SK-N-SH (cell line): ENCODE measurements at regions not wholly inside any gene's neighbourhood (a gene's known extent, or its start where the extent isn't known, plus 50 kb on each side); places are given as distances from the start of the nearest gene placed in this dataset.

Experiments used
- CTCF ChIA-PET: fragments of 300-600, 350-600 bp; formaldehyde crosslinking; extraction: SDS; loops from one replicate; lab custom pipeline; 2021; lab: Yijun Ruan, JAX
- POLR2A ChIA-PET: fragments of 350-600 bp; sonication (Branson Sonifier 250); formaldehyde crosslinking; extraction: SDS; loops from one replicate; lab custom pipeline; 2020; ENCODE audit warnings: antibody characterized with exemption, inconsistent platforms; lab: Yijun Ruan, JAX
- DNase-seq: peaks from one replicate; pipeline ENCODE4 v3.0.0; 2012
- H2AFZ ChIP-seq: fragments of 200-600 bp; sonication (generic); 2 replicates; pipeline ENCODE4 v1.8.1; 2016; ENCODE audit warnings: antibody characterized with exemption, mild to moderate bottlenecking, low read depth
- H3F3A ChIP-seq: fragments of 200-600 bp; sonication (generic); replicated peaks from 2 replicates; pipeline ENCODE3; 2016; ENCODE audit warnings: antibody characterized with exemption, mild to moderate bottlenecking; ENCODE audit not compliant: insufficient read depth
- H3K27ac ChIP-seq, 2 experiments: fragments of 200-500 bp in 1 of 2; fragments of 200-600 bp in 1 of 2; sonication (Bioruptor generic) in 1 of 2; sonication (generic), shearing (Covaris generic) in 1 of 2; 2 replicates each; pipeline versions ENCODE4 v1.5.1 to v1.6.1; 2014 to 2016; ENCODE audit warnings: low read depth in 2 of 2, inconsistent platforms in 1 of 2, low read length in 1 of 2, mild to moderate bottlenecking in 1 of 2, mixed read lengths in 1 of 2
- H3K27me3 ChIP-seq: fragments of 200-600 bp; sonication (generic), shearing (Covaris generic); 2 replicates; pipeline ENCODE4 v1.6.1; 2016; ENCODE audit warnings: mixed run types; ENCODE audit not compliant: insufficient read depth
- H3K36me3 ChIP-seq, 2 experiments: fragments of 200-500 bp in 1 of 2; fragments of 200-600 bp in 1 of 2; sonication (Bioruptor generic) in 1 of 2; sonication (generic) in 1 of 2; replicated peaks in 1 of 2; 2 replicates each; pipeline versions ENCODE3 to v1.5.1; 2014 to 2016; ENCODE audit warnings: low read length in 1 of 2, mild to moderate bottlenecking in 1 of 2; ENCODE audit not compliant: insufficient read depth in 2 of 2, control insufficient read depth in 1 of 2
- H3K4me1 ChIP-seq, 2 experiments: fragments of 200-500 bp in 1 of 2; fragments of 200-600 bp in 1 of 2; sonication (Bioruptor generic) in 1 of 2; sonication (generic), shearing (Covaris generic) in 1 of 2; 2 replicates each; pipeline versions ENCODE4 v1.5.1 to v1.6.1; 2014 to 2016; ENCODE audit warnings: low read depth in 1 of 2, low read length in 1 of 2, mixed run types in 1 of 2; ENCODE audit not compliant: insufficient read depth in 2 of 2, control insufficient read depth in 1 of 2
- H3K4me2 ChIP-seq: fragments of 200-600 bp; sonication (generic), shearing (Covaris generic); 2 replicates; pipeline ENCODE4 v1.6.1; 2017; ENCODE audit warnings: mixed run types
- H3K4me3 ChIP-seq, 2 experiments: fragments of 200-500 bp in 1 of 2; fragments of 200-600 bp in 1 of 2; sonication (Bioruptor generic) in 1 of 2; sonication (generic), shearing (Covaris generic) in 1 of 2; 2 replicates each; pipeline versions ENCODE4 v1.5.1 to v1.8.1; 2014 to 2016; ENCODE audit warnings: low read depth in 2 of 2, inconsistent platforms in 1 of 2, low read length in 1 of 2, mild to moderate bottlenecking in 1 of 2, mixed read lengths in 1 of 2, moderate library complexity in 1 of 2
- H3K79me2 ChIP-seq: fragments of 200-600 bp; sonication (generic); 2 replicates; pipeline ENCODE4 v1.8.1; 2017; ENCODE audit warnings: mild to moderate bottlenecking; ENCODE audit not compliant: insufficient read depth
- H3K9ac ChIP-seq: fragments of 200-600 bp; sonication (generic); 2 replicates; pipeline ENCODE4 v1.6.1; 2017; ENCODE audit warnings: mixed run types
- H3K9me2 ChIP-seq: fragments of 200-600 bp; sonication (generic); 2 replicates; pipeline ENCODE4 v1.6.1; 2017; ENCODE audit warnings: mixed run types
- H3K9me3 ChIP-seq: fragments of 200-600 bp; sonication (generic); 2 replicates; pipeline ENCODE4 v1.6.1; 2017; ENCODE audit warnings: mixed run types, mild to moderate bottlenecking, moderate library complexity
- H4K20me1 ChIP-seq: fragments of 200-600 bp; sonication (generic); 2 replicates; pipeline ENCODE4 v1.6.1; 2017; ENCODE audit warnings: mild to moderate bottlenecking, mixed run types; ENCODE audit not compliant: insufficient read depth
- CHD2 ChIP-seq: fragments of 150-350 bp; IDR thresholded peaks from 2 replicates; pipeline ENCODE4 v1.6.1; 2018; ENCODE audit warnings: low read length; ENCODE audit not compliant: partially characterized antibody
- ELF1 ChIP-seq: IDR thresholded peaks from 2 replicates; pipeline ENCODE4 v1.4.0; 2012
- EP300 ChIP-seq, 2 experiments: IDR thresholded peaks; 2 replicates each; pipeline versions ENCODE4 v1.4.0 to v1.6.1; 2012; ENCODE audit warnings: borderline replicate concordance in 1 of 2, low read depth in 1 of 2, low read length in 1 of 2
- EZH2phosphoT487 ChIP-seq: fragments of 200-600 bp; sonication (generic); IDR thresholded peaks from 2 replicates; pipeline ENCODE4 v1.6.1; 2017; ENCODE audit warnings: low read depth, mixed run types, mild to moderate bottlenecking, antibody characterized with exemption, moderate library complexity, borderline replicate concordance
- GABPA ChIP-seq: IDR thresholded peaks from 2 replicates; pipeline ENCODE4 v1.4.0; 2012; ENCODE audit warnings: low read depth, mild to moderate bottlenecking
- JUND ChIP-seq: IDR thresholded peaks from 2 replicates; pipeline ENCODE4 v1.4.0; 2012
- NRF1 ChIP-seq: IDR thresholded peaks from 2 replicates; pipeline ENCODE4 v1.6.1; 2012; ENCODE audit warnings: low read depth, mild to moderate bottlenecking, low read length
- RAD21 ChIP-seq: IDR thresholded peaks from 2 replicates; pipeline ENCODE4 v1.6.1; 2012; ENCODE audit warnings: mild to moderate bottlenecking, low read length
- RCOR1 ChIP-seq: fragments of 150-350 bp; IDR thresholded peaks from 2 replicates; pipeline ENCODE4 v1.6.1; 2017; ENCODE audit warnings: antibody characterized with exemption, low read length
- RFX5 ChIP-seq: IDR thresholded peaks from 2 replicates; pipeline ENCODE4 v1.6.1; 2012; ENCODE audit warnings: mild to moderate bottlenecking, improper control_type of control experiment, low read length
- TAF1 ChIP-seq: IDR thresholded peaks from 2 replicates; pipeline ENCODE4 v1.6.1; 2012; ENCODE audit warnings: low read depth, mild to moderate bottlenecking, low read length, moderate library complexity, borderline replicate concordance
- TCF12 ChIP-seq: IDR thresholded peaks from 2 replicates; pipeline ENCODE4 v1.4.0; 2012
- TEAD4 ChIP-seq: IDR thresholded peaks from 2 replicates; pipeline ENCODE4 v1.4.0; 2012; ENCODE audit warnings: mild to moderate bottlenecking, borderline replicate concordance; ENCODE audit not compliant: insufficient read depth
- WGBS: methylation state at CpG from one replicate; pipeline ENCODE4 v1.1.6; 2017; ENCODE audit warnings: low lambda C conversion rate; 5-methylcytosine and 5-hydroxymethylcytosine counted together
- TF ChIP-seq, protein P1 (sequence below): IDR thresholded peaks from 2 replicates; pipeline ENCODE4 v1.6.1; 2012; ENCODE audit warnings: mild to moderate bottlenecking, low read depth, low read length, moderate library complexity
- TF ChIP-seq, protein P2 (sequence below): fragments of 200-600 bp; sonication (generic); IDR thresholded peaks from 2 replicates; pipeline ENCODE4 v1.6.1; 2017; ENCODE audit warnings: antibody characterized with exemption, mild to moderate bottlenecking, moderate library complexity
- TF ChIP-seq, protein P3 (sequence below): IDR thresholded peaks from 2 replicates; pipeline ENCODE4 v1.4.0; 2012; ENCODE audit warnings: low read depth, borderline replicate concordance
- TF ChIP-seq, protein P4 (sequence below): fragments of 150-350 bp; IDR thresholded peaks from 2 replicates; pipeline ENCODE4 v1.6.1; 2017; ENCODE audit warnings: antibody characterized with exemption, low read length, low read depth, borderline replicate concordance

DNA sequence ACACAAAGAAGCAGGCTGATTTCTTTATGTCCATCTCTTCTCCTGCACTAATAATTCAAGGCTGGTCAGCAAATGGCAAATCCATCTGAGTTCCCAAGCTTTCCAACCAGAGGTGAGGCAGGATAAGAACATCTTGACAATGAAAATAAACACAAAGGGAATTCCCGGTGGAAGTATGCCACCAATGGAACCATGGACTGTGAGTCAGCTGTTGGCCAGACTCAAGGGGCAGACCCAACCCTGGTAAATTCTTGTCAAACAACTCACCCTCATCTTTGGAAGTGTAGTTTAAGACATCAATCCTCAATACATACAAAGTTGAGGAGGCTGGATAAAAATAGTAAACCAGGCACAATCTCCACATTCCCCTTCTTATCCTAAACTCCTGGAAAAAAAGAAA, 74.3 kb upstream of the CES5A start (continued):
- TF ChIP-seq TEAD4 = no peak
- TF ChIP-seq TCF12 = no peak
- TF ChIP-seq EP300 (IDR thresholded peaks at IDR 0.05; ENCODE audit: borderline replicate concordance in 1 of 2, low read depth in 1 of 2, low read length in 1 of 2) = no peak

DNA sequence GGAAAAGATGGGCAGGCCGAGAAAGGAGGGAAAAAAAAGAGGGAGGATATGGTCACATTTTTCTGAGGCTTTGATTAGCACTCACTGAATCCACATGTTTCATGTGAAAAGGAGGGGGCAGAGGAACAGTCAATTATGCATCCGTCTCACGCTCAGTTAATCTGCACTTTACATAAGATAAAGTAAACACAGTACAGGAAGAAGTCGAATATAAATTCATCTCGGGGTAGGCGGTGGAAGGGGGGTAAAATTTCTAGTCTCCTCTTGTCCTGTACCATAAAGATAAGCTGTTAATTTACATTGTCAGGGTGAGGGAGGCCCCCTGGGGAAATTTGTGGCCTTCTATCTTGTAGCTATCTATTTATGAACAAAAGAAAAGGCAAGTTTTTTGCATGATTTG, 73.1 kb upstream of the CES5A start:
- Histone ChIP-seq H3K4me1 (no peaks in the 10 kb centered on the region; a peak in 1 of 4 replicates), H3K79me2 (no peaks in the 10 kb centered on the region), H3K4me2 (no peak overlapping the region), H3K36me3 (no peaks in the 10 kb centered on the region), H3K9me2 (peaks cover 2% of the 10 kb centered on the region; the same call in 1 of the 2 replicates), H3K9me3 (no peaks in the 10 kb centered on the region), H3K4me3 (no peak overlapping the region), H3K27me3 (no peaks in the 10 kb centered on the region), H2AFZ (no peak overlapping the region), H4K20me1 (no peaks in the 10 kb centered on the region), H3F3A (no peaks in the 10 kb centered on the region), H3K27ac (no peak overlapping the region), H3K9ac (no peak overlapping the region)
- POLR2A ChIA-PET = no interaction called here
- TF ChIP-seq JUND (no peak), NRF1 (no peak), RFX5 (no peak), EZH2phosphoT487 (no peak), RAD21 (no peak), CHD2 (no peak), ELF1 (no peak), TAF1 (no peak), GABPA (no peak), RCOR1 (no peak)
- TF ChIP-seq, protein P1, sequence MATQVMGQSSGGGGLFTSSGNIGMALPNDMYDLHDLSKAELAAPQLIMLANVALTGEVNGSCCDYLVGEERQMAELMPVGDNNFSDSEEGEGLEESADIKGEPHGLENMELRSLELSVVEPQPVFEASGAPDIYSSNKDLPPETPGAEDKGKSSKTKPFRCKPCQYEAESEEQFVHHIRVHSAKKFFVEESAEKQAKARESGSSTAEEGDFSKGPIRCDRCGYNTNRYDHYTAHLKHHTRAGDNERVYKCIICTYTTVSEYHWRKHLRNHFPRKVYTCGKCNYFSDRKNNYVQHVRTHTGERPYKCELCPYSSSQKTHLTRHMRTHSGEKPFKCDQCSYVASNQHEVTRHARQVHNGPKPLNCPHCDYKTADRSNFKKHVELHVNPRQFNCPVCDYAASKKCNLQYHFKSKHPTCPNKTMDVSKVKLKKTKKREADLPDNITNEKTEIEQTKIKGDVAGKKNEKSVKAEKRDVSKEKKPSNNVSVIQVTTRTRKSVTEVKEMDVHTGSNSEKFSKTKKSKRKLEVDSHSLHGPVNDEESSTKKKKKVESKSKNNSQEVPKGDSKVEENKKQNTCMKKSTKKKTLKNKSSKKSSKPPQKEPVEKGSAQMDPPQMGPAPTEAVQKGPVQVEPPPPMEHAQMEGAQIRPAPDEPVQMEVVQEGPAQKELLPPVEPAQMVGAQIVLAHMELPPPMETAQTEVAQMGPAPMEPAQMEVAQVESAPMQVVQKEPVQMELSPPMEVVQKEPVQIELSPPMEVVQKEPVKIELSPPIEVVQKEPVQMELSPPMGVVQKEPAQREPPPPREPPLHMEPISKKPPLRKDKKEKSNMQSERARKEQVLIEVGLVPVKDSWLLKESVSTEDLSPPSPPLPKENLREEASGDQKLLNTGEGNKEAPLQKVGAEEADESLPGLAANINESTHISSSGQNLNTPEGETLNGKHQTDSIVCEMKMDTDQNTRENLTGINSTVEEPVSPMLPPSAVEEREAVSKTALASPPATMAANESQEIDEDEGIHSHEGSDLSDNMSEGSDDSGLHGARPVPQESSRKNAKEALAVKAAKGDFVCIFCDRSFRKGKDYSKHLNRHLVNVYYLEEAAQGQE = no peak
- TF ChIP-seq, protein P2, sequence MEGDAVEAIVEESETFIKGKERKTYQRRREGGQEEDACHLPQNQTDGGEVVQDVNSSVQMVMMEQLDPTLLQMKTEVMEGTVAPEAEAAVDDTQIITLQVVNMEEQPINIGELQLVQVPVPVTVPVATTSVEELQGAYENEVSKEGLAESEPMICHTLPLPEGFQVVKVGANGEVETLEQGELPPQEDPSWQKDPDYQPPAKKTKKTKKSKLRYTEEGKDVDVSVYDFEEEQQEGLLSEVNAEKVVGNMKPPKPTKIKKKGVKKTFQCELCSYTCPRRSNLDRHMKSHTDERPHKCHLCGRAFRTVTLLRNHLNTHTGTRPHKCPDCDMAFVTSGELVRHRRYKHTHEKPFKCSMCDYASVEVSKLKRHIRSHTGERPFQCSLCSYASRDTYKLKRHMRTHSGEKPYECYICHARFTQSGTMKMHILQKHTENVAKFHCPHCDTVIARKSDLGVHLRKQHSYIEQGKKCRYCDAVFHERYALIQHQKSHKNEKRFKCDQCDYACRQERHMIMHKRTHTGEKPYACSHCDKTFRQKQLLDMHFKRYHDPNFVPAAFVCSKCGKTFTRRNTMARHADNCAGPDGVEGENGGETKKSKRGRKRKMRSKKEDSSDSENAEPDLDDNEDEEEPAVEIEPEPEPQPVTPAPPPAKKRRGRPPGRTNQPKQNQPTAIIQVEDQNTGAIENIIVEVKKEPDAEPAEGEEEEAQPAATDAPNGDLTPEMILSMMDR = no peak
- TF ChIP-seq, protein P3, sequence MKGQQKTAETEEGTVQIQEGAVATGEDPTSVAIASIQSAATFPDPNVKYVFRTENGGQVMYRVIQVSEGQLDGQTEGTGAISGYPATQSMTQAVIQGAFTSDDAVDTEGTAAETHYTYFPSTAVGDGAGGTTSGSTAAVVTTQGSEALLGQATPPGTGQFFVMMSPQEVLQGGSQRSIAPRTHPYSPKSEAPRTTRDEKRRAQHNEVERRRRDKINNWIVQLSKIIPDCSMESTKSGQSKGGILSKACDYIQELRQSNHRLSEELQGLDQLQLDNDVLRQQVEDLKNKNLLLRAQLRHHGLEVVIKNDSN = no peak
- TF ChIP-seq, protein P4, sequence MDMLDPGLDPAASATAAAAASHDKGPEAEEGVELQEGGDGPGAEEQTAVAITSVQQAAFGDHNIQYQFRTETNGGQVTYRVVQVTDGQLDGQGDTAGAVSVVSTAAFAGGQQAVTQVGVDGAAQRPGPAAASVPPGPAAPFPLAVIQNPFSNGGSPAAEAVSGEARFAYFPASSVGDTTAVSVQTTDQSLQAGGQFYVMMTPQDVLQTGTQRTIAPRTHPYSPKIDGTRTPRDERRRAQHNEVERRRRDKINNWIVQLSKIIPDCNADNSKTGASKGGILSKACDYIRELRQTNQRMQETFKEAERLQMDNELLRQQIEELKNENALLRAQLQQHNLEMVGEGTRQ = no peak
- CTCF ChIA-PET = interaction anchor here (0.6 to 2.3 kb wide), 3 partner anchors 245 to 408 kb away, joined by 3 to 14 read pairs (median 6); no protein-coding TSS in a partner anchor
- WGBS = 30% methylated on average over 6 of the region's 6 CpGs
- DNase-seq = no peak
